ENCODE measurements at regions not wholly inside any gene's neighbourhood (a gene's known extent, or its start where the extent isn't known, plus 50 kb on each side); places are given as distances from the start of the nearest gene placed in this dataset.

DNA sequence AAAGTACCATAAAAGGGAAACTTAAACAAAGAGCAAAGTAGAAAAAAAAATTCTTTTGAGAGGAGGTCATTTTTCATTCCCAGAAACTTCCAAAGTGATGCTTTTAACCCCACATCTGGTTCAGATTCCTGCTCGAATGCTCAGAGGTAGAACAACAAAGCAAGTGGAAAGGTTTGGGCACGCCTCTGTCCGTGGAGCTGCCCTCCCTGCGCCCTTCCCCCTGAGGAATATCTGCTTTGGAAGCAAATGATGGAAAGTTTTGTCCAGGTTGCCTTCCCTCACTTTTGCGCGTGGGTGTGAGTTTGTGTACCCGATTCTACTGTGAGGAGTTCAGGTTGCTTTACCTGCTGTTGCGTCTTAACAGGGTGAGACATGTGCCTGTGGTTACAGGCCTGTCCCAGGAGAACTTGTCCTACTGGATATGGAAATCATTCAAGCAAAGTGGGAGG lies 110.2 kb downstream of the KLF5 start:
- Histone ChIP-seq H3K9me3 (no peaks in the 10 kb centered on the region), H3K27ac (no peak overlapping the region), H3K4me1 (ENCODE audit: insufficient read depth) (no peaks in the 10 kb centered on the region), H3K27me3 (no peaks in the 10 kb centered on the region), H3K4me3 (no peak overlapping the region), H3K36me3 (no peaks in the 10 kb centered on the region)
- intact Hi-C loops (cut with DNase I) = no loop called here
- no peak for DNase-seq
- no peak for TF ChIP-seq CTCF (IDR thresholded peaks at IDR 0.05)
- no peak for TF ChIP-seq POLR2A (IDR thresholded peaks at IDR 0.05)
- WGBS, 3 donors = 76 to 81% (median 78%) methylated on average over 8 of the region's 8 CpGs

GRCh38 chr13:73168226-73168952 lies 109.6 kb downstream of the KLF5 start:
- Histone ChIP-seq H3K4me3 (no peak overlapping the region), H3K36me3 (no peaks in the 10 kb centered on the region), H3K4me1 (ENCODE audit: insufficient read depth) (no peaks in the 10 kb centered on the region), H3K27me3 (no peaks in the 10 kb centered on the region), H3K9me3 (no peaks in the 10 kb centered on the region), H3K27ac (no peak overlapping the region)
- TF ChIP-seq EP300 (IDR thresholded peaks at IDR 0.05) = no peak
- 76 to 81% (median 80%) methylated on average over 1 of the region's 1 CpG for WGBS, 3 donors
- intact Hi-C loops (cut with DNase I) = no loop called here
- no peak for DNase-seq

- no peak overlapping the region for H3K27ac ChIP-seq
- no peaks in the 10 kb centered on the region for H3K27me3 ChIP-seq
- TF ChIP-seq POLR2A (IDR thresholded peaks at IDR 0.05) = no peak
- TF ChIP-seq CTCF (IDR thresholded peaks at IDR 0.05) = no peak
- no peak for TF ChIP-seq EP300 (IDR thresholded peaks at IDR 0.05)
- H3K36me3 ChIP-seq = no peaks in the 10 kb centered on the region
- H3K9me3 ChIP-seq = no peaks in the 10 kb centered on the region
- no peak overlapping the region for H3K4me3 ChIP-seq
- WGBS, 3 donors = 10 to 25% (median 19%) methylated on average over 4 of the region's 4 CpGs
- intact Hi-C loops (cut with DNase I) = no loop called here
- H3K4me1 ChIP-seq (ENCODE audit: insufficient read depth) = no peaks in the 10 kb centered on the region
- no peak for DNase-seq
Observed at GRCh38 chr13:73167028-73167820, 108.4 kb downstream of the KLF5 start.

DNA sequence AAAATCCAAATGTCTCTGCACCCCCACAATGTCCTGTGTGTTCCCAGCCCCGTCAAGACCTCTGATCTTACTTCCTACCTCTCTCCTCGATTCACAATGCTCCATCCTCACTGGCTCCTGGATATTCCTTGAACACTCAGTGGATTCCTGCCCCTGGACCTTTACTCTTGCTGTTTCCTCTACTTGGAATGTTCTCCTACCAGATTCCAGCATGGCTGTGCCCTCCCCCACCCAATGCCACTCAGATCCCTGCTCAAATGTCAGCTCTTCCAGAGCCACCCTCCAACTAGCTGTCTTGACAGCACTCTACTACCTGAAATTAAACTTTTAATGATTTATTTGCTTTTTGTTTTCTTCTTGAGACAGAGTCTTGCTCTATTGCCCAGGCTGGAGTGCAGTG lies 107.4 kb downstream of the KLF5 start:
- Histone ChIP-seq H3K4me1 (ENCODE audit: insufficient read depth) (no peaks in the 10 kb centered on the region), H3K9me3 (no peaks in the 10 kb centered on the region), H3K4me3 (no peak overlapping the region), H3K36me3 (no peaks in the 10 kb centered on the region), H3K27me3 (no peaks in the 10 kb centered on the region), H3K27ac (no peak overlapping the region)
- TF ChIP-seq EP300 (IDR thresholded peaks at IDR 0.05) = no peak
- no peak for TF ChIP-seq POLR2A (IDR thresholded peaks at IDR 0.05)
- TF ChIP-seq CTCF (IDR thresholded peaks at IDR 0.05) = no peak
- WGBS, 3 donors = 86 to 90% (median 88%) methylated on average over 2 of the region's 2 CpGs
- no peak for DNase-seq
- intact Hi-C loops (cut with DNase I) = no loop called here

Measured in ovary (tissue), 7 donors.